Right cardiac atrium (tissue), 5 donors: ENCODE measurements at regions not wholly inside any gene's neighbourhood (a gene's known extent, or its start where the extent isn't known, plus 50 kb on each side); places are given as distances from the start of the nearest gene placed in this dataset.
"Not testable (repeated sequence)": the region's sequence is repeated elsewhere in the genome, so short reads cannot be mapped to it uniquely, and the experiment has no call there.

Experiments used
- ATAC-seq, 2 donors: fragments of 200-7000 bp; cut with Tn5 transposase; one replicate each; pipeline versions ENCODE4 v1.8.0 to v1.9.1; 2020; ENCODE audit warnings: moderate library complexity in 2 of 2, mild to moderate bottlenecking in 1 of 2
- DNase-seq, 3 donors: peaks; one replicate each; pipeline ENCODE4 v3.0.0-alpha.2; 2020
- H3K27ac ChIP-seq: one replicate; pipeline ENCODE4 v1.5.1; 2013; ENCODE audit warnings: mild to moderate bottlenecking, low read length, control low read depth, moderate library complexity
- H3K27me3 ChIP-seq: one replicate; pipeline ENCODE4 v1.6.1; 2013; ENCODE audit not compliant: control insufficient read depth, insufficient read depth
- H3K4me1 ChIP-seq: one replicate; pipeline ENCODE4 v1.6.1; 2013; ENCODE audit warnings: low read length; ENCODE audit not compliant: control insufficient read depth, insufficient read depth
- H3K4me3 ChIP-seq: one replicate; pipeline ENCODE4 v1.5.1; 2013; ENCODE audit warnings: low read length, control low read depth
- H3K9me3 ChIP-seq: one replicate; pipeline ENCODE4 v1.6.1; 2013; ENCODE audit warnings: low read length; ENCODE audit not compliant: control insufficient read depth
- WGBS: extraction: QIAGEN DNeasy Blood & Tissue Kit; methylation state at CpG from one replicate; pipeline ENCODE4 v1.1.7; 2013; 5-methylcytosine and 5-hydroxymethylcytosine counted together
- intact Hi-C, 4 donors: fragments of 100-400 bp; cut with DNase I; formaldehyde crosslinking; loops; one replicate each; pipeline versions ENCODE4 v1.11.0 to v1.14.0; 2022 to 2023
- donor health status: healthy with polysubstance abuse.
- donor health status: DM: no; HTN: yes; CAD: no.
- donor health status: DM: no; HTN: no; CAD: no.
- donor health status: DM: no; HTN: yes; CAD: no; lungs with severe emphysema.
- donor health status: DM: yes; HTN: yes; CAD: no.

DNA sequence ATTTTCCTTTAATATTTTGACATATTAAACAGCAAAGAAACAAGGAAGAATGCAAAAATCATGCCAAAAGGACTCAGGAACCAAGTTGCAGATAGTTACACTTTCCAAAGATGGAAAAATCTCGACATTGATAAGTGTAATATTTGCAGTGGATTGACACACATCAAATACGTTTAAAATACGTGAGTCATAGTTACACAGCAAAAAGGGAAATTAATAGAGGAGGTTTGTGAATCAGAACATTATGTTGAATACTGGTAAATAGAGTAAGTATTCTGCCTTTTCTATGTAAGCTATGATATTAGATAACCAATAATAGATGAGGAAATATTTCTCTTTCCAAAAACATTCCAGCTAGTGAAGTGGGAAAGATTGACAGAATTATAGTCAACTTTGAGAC, 1761.3 kb upstream of the IGFBP7 start:
- 78% methylated on average over 3 of the region's 3 CpGs for WGBS
- ATAC-seq, result no peak

GRCh38 chr4:58849026-58849425, 1738.8 kb upstream of the IGFBP7 start:
- H3K9me3 ChIP-seq, result no peaks in the 10 kb centered on the region
- no peaks in the 10 kb centered on the region for H3K27me3 ChIP-seq
- 91% methylated on average over 1 of the region's 1 CpG for whole genome bisulfite sequencing
- no peak for DNase-seq
- no peaks in the 10 kb centered on the region for H3K4me1 ChIP-seq
- intact Hi-C loops, result no loop called here
- no peak overlapping the region for H3K4me3 ChIP-seq
- no peak for ATAC-seq
- H3K27ac ChIP-seq, result no peak overlapping the region

More for the DNA sequence above, 1761.3 kb upstream of the IGFBP7 start:
- H3K4me1 ChIP-seq, result no peaks in the 10 kb centered on the region
- no peaks in the 10 kb centered on the region for H3K27me3 ChIP-seq
- no peaks in the 10 kb centered on the region for H3K9me3 ChIP-seq
- intact Hi-C loops, result no loop called here
- no peak overlapping the region for H3K27ac ChIP-seq
- DNase-seq, result no peak
- no peak overlapping the region for H3K4me3 ChIP-seq

DNA sequence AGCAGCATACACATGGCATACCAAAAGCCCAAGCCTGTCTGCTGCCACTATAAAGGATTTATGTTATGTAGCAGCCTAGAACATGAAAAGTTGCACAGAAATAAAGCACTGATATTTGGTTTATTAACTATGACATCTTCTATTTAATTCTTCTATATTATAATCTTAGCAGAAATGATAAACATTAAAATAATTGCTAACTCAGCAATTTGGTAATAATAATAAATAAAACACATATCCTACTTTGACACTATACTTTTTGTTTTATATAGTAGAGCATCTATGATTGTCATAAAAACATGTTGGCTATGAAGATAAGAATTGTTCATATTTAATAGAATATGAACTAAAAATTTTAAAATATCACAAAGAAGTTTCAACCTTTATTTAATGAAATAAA, 1733.3 kb upstream of the IGFBP7 start:
- no peak overlapping the region for H3K27ac ChIP-seq
- H3K4me3 ChIP-seq, result no peak overlapping the region
- intact Hi-C loops, result no loop called here
- ATAC-seq (no peak), DNase-seq (no peak)
- H3K27me3 ChIP-seq, result no peaks in the 10 kb centered on the region
- no peaks in the 10 kb centered on the region for H3K9me3 ChIP-seq
- no peaks in the 10 kb centered on the region for H3K4me1 ChIP-seq

- Histone ChIP-seq H3K9me3 (no peaks in the 10 kb centered on the region), H3K4me1 (no peaks in the 10 kb centered on the region), H3K27ac (no peak overlapping the region), H3K27me3 (no peaks in the 10 kb centered on the region), H3K4me3 (no peak overlapping the region)
- 51% methylated on average over 1 of the region's 1 CpG for WGBS
- no peak for DNase-seq
- ATAC-seq, result no peak
- intact Hi-C loops, result no loop called here
Measured at GRCh38 chr4:58833126-58833525, 1722.9 kb upstream of the IGFBP7 start.

GRCh38 chr4:58825278-58825677, 1715.1 kb upstream of the IGFBP7 start:
- no peak overlapping the region for H3K27ac ChIP-seq
- no peaks in the 10 kb centered on the region for H3K27me3 ChIP-seq
- WGBS, result 74% methylated on average over 5 of the region's 5 CpGs
- no peaks in the 10 kb centered on the region for H3K9me3 ChIP-seq
- ATAC-seq, result no peak
- intact Hi-C loops, result no loop called here
- no peak for DNase-seq
- H3K4me3 ChIP-seq, result no peak overlapping the region
- no peaks in the 10 kb centered on the region for H3K4me1 ChIP-seq

GRCh38 chr4:58818560-58818959, 1708.4 kb upstream of the IGFBP7 start:
- H3K27me3 ChIP-seq, H3K9me3 ChIP-seq, intact Hi-C loops, H3K4me1 ChIP-seq, H3K4me3 ChIP-seq, ATAC-seq, H3K27ac ChIP-seq: not testable (repeated sequence)
- DNase-seq, result peak in 1 of 3 donors; percentile 25
- 91% methylated on average over 14 of the region's 14 CpGs for WGBS

GRCh38 chr4:58809948-58810347, 1699.8 kb upstream of the IGFBP7 start:
- Histone ChIP-seq H3K9me3 (no peaks in the 10 kb centered on the region), H3K4me3 (no peak overlapping the region), H3K27ac (no peak overlapping the region), H3K4me1 (no peaks in the 10 kb centered on the region), H3K27me3 (no peaks in the 10 kb centered on the region)
- DNase-seq (no peak), ATAC-seq (no peak)
- 25% methylated on average over 2 of the region's 2 CpGs for WGBS
- intact Hi-C loops, result no loop called here

GRCh38 chr4:58809366-58809765, 1699.2 kb upstream of the IGFBP7 start:
- intact Hi-C loops, result no loop called here
- no peak for DNase-seq
- Histone ChIP-seq H3K27ac (no peak overlapping the region), H3K4me1 (no peaks in the 10 kb centered on the region), H3K9me3 (no peaks in the 10 kb centered on the region), H3K27me3 (no peaks in the 10 kb centered on the region), H3K4me3 (no peak overlapping the region)
- 59% methylated on average over 3 of the region's 3 CpGs for WGBS
- ATAC-seq, result no peak

DNA sequence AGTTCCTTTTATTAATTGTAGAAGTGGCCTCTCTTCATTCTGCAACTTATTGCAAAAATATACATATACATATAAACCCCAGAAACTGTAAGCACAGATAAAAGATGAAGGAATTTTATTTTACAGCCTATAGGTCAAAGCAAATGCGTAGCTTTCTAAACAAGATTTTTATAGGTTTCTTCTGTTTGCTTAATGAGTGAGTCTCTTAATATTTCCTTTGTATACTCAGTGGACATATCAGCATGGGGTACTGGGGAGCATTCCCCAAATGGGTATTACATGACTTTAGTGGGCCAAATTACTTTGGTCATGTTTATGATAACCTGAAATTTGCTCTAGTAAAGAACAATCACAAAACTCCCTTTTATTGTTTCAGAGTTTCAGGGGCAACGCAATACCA, 1698.6 kb upstream of the IGFBP7 start:
- 89% methylated on average over 2 of the region's 2 CpGs for WGBS

DNA sequence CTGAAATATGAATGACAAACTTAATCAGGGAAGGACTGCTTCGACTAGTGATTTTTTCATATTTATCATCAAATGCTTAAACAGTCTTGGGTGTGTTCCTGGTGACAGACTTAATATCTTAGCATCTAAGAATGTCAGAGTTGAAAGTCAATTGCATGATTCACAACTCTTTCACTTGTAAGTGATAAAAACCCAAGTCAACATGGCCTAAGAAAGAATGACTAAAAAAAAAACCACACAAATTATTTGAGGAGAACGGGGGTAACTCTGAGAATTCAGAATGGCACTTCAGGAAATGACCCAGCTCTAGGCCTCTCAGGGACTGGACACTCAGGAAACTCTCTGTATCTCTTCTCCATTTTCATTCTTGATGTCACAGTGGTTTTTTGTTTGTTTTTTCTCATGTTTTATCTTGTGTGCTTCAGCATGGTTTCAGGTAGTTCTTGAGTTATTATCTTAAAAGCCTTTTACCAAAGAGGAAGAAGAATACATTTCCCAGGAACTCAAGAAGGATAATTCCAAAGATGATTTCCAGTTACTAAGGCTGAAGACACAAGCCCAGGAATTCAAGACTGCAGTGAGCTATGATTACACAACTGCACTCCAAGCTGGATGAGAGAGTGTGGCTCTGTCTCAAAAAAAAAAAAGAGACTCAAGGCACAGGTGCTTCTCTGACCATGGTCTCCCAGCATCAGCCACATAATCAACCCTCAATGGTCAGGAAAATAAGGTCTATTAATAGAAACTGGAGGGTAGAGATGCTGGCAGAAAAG, 1697.8 kb upstream of the IGFBP7 start:
- no peaks in the 10 kb centered on the region for H3K27me3 ChIP-seq

More for the DNA sequence above, 1698.6 kb upstream of the IGFBP7 start:
- H3K4me3 ChIP-seq, result no peak overlapping the region
- ATAC-seq (no peak), DNase-seq (no peak)
- no peaks in the 10 kb centered on the region for H3K27me3 ChIP-seq
- intact Hi-C loops, result no loop called here
- no peak overlapping the region for H3K27ac ChIP-seq
- no peaks in the 10 kb centered on the region for H3K9me3 ChIP-seq
- H3K4me1 ChIP-seq, result no peaks in the 10 kb centered on the region

GRCh38 chr4:58776627-58777026, 1666.4 kb upstream of the IGFBP7 start:
- no peak for DNase-seq
- intact Hi-C loops, result no loop called here
- Histone ChIP-seq H3K4me3 (no peak overlapping the region), H3K27ac (no peak overlapping the region), H3K9me3 (no peaks in the 10 kb centered on the region), H3K4me1 (no peaks in the 10 kb centered on the region), H3K27me3 (no peaks in the 10 kb centered on the region)
- 36% methylated on average over 1 of the region's 1 CpG for WGBS
- no peak for ATAC-seq

More for the DNA sequence above, 1697.8 kb upstream of the IGFBP7 start:
- intact Hi-C loops, result no loop called here
- Histone ChIP-seq H3K4me1 (no peaks in the 10 kb centered on the region), H3K4me3 (no peak overlapping the region), H3K27ac (no peak overlapping the region), H3K9me3 (no peaks in the 10 kb centered on the region)
- DNase-seq (no peak), ATAC-seq (no peak)
- WGBS, result 54% methylated on average over 2 of the region's 2 CpGs

GRCh38 chr4:58767598-58767997, 1657.4 kb upstream of the IGFBP7 start:
- DNase-seq (no peak), ATAC-seq (no peak)
- intact Hi-C loops, result no loop called here
- no peak overlapping the region for H3K4me3 ChIP-seq
- no peaks in the 10 kb centered on the region for H3K27me3 ChIP-seq
- 36% methylated on average over 1 of the region's 1 CpG for WGBS
- no peaks in the 10 kb centered on the region for H3K4me1 ChIP-seq
- H3K9me3 ChIP-seq, result no peaks in the 10 kb centered on the region
- no peak overlapping the region for H3K27ac ChIP-seq
